T-helper 2 cell treated with Interferon-gamma antibody and Interleukin-4, amounts not matched to agents 100 ng/mL and 5 ng/mL, for 36 hours (primary cell): ENCODE measurements at regions not wholly inside any gene's neighbourhood (a gene's known extent, or its start where the extent isn't known, plus 50 kb on each side); places are given as distances from the start of the nearest gene placed in this dataset.

Experiments
- intact Hi-C: fragments of 100-400 bp; cut with micrococcal nuclease; formaldehyde crosslinking; loops from one replicate; pipeline ENCODE4 v1.15.1; 2023

DNA sequence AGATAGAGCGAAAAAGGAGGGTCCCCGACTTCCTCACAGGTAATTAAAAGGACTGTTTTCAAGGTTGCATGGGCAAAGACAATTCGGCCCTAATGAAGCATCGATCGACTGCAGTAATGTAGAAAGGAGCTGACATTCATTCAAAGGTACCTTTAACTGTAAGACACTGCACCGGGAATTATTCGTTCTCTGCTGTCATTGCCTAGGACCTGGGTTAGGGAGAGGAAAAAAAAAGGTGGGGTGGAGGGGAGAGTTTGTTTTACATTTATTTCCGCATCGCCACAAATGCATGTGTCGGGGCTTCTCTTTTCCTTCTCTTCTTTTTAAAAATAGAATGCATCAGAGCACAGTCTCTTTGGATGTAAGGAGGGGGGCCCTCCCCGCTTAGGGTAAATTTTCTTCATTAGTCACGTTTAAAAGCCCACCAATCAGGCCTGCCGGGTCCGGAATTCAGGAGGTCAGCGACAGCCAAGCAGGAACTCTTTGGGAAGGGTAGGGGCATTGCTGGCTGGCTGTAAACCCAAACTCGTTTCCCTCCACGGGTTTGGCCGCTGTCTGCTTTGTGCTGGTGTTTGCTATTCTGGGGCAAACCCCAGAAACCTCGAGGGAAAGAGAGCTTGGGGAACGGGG lies 496.2 kb upstream of the ZFHX3 start:
- intact Hi-C loops, result no loop called here

- intact Hi-C loops, result no loop called here
Measured at GRCh38 chr16:73543331-73543969, 495.5 kb upstream of the ZFHX3 start.

DNA sequence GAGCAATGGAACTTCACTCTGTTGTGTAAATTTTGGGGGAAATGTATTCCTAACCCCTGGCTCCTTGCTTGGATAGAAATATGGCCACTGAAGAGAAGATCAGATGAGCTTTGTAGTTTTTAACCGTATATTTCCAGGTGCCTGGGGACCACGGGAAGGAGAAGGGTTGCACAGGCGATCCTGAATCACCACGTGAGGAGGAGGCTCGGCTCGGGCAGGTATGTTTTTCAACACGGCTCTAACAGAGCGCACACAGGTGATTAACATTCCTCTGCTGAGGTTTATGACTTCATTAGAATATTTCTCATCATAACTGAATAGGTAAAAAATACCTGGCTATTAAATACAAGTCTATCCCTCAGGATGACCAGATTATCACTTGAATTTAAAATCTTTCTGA lies 495.0 kb upstream of the ZFHX3 start:
- intact Hi-C loops, result no loop called here

DNA sequence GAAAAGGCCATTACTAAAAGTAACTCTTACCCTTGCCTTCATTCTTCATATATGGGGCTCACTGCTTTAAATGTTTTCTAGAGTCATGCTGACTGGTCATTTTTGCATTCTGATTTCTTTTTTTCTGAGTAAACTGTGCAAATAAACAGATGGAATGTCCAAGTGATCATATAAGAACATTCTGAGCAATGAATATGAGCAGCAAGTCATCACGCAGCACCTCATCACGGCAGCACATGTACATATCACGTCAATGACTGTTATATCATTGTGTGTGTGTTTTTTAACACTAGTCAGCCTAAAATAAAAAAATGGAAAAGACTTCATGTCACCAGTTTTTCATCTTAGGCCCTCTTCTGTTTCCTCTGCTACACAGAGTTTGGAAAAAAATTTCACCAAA lies 490.0 kb upstream of the ZFHX3 start:
- intact Hi-C loops, result no loop called here

DNA sequence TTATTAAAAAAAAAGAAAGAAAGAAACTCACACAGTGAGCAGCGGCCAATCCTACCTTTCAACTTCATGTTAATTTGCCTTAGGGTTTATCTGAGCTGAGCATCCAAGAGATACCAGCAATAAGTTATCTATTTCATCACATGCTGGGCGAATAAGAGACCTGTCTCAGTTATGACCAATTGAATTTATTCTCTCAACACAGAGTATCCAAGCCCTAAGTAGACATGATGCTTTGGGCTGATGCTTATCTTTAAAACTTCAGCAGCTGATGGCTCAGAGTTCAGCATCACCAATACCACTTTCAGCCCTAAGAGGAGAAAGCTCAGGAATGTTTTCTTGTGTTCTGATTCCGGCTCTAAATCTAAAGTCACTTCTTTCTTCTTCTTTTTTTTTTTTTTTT lies 489.0 kb upstream of the ZFHX3 start:
- intact Hi-C loops, result no loop called here

DNA sequence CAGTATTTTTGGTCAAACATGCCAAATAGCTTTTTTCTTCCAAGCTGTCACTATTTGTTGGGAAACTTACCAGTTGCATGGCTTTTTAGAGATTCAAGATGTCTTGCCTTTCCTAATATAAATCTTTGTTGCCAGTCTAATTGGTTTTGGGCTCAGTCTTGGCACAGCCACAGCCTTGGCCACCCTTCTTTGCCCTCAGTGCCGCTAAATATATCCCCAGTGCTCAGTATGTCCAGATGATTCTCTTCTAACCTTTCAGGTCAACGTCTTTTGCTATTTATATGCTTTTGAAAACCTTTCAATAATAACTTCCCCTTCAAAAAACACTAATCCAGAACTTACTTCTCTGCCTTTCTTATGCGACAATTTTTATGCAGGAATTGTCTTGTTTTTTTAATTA lies 483.1 kb upstream of the ZFHX3 start:
- intact Hi-C loops, result no loop called here

DNA sequence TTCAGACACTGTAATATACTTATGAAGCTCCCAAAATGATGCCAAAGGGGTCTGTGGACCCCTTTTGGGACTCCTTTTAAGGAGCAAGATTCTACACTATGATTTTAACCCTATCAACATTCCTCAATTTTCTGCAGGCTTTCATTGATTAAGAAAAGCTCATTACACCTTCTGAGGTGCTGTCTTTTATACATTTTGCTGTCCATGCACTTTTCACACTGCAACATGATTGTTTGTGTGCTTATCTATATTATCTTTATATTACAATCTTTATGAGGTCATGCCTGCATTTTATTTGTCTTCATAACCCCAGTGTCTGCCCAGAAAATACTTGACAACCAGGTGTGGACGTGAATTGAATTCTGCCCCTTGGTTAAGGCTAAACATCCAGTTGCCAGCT lies 482.6 kb upstream of the ZFHX3 start:
- intact Hi-C loops, result no loop called here

DNA sequence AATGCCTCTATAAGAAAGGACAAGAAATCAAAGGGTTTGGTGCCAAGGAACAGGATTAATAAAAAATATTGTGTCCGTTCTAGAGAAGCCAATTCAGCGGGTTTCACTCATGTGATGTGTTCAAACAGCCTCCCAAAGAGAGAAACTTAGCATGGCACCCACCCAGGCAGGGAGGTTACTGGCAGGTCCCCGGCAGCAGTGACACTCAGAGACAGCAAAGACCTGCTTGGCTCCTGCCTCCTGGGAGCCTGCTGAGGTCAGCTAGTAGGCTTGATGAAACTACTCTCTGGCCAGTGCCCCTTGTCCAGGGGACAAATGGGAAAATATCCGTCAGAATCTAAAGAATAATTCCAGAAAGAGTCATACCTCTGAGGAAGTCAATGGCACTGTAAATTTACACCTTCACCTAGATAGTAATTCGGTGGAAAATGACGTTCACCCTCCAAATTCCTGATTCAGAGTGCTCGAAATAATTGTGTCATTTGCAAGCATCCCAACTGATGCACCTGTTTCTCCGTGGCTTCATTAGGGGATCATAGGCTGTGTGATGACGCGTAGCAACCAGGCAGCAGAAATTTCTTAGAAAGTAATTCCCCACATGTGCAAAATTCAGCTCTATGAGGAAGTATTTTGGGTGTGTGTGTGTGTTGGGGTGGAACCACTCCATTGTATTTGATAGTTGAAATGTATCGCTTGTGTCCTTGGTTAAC lies 481.5 kb upstream of the ZFHX3 start:
- intact Hi-C loops, result no loop called here

GRCh38 chr16:73527187-73527586 lies 479.3 kb upstream of the ZFHX3 start:
- intact Hi-C loops, result no loop called here

- intact Hi-C loops, result no loop called here
Measured at GRCh38 chr16:73526011-73526804, 478.3 kb upstream of the ZFHX3 start.

DNA sequence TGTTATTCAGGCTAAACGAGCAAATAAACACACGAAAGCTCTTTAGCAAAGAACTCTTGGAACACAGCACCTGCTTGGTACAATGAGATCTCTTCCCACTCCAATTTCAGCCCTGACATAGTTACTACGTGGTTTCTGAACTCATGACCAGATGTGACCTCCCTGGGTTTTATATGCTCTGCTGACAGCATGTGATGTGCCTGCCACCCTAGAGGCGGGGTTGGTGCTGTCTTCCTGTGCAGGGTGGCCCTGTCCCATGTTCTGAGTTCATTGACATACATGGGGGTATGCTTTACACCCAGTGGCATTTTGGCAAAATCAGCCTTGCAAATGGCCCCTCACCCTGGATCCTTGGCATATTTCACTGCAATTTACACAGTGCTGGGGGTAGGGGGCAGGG lies 475.3 kb upstream of the ZFHX3 start:
- intact Hi-C loops, result no loop called here

DNA sequence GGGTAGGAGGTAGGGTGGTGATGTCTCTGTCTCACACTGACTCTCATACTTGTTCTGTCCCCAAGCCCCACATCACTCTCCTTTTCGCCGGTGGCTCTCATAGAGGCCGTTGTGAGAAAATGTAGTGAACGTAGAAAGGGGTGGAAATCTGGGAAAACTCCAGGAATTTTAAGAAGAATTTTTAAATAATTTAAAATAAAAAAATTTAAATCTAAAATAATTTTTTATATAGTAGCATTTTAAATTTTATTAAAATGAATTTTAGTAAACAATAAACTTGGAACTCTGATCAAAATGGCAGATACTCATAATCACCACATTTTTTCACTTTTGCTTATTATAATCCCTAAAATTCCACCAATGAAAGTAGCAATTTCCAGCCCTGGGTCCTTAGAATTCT lies 473.6 kb upstream of the ZFHX3 start:
- intact Hi-C loops, result no loop called here

- intact Hi-C loops, result no loop called here
Measured at GRCh38 chr16:73515616-73516015, 467.7 kb upstream of the ZFHX3 start.

- intact Hi-C loops, result no loop called here
Measured at GRCh38 chr16:73510852-73511251, 462.9 kb upstream of the ZFHX3 start.

GRCh38 chr16:73506568-73507056 lies 458.7 kb upstream of the ZFHX3 start:
- intact Hi-C loops, result no loop called here

GRCh38 chr16:73505577-73505976 lies 457.6 kb upstream of the ZFHX3 start:
- intact Hi-C loops, result no loop called here

GRCh38 chr16:73504591-73505575 lies 457.0 kb upstream of the ZFHX3 start:
- intact Hi-C loops, result no loop called here

DNA sequence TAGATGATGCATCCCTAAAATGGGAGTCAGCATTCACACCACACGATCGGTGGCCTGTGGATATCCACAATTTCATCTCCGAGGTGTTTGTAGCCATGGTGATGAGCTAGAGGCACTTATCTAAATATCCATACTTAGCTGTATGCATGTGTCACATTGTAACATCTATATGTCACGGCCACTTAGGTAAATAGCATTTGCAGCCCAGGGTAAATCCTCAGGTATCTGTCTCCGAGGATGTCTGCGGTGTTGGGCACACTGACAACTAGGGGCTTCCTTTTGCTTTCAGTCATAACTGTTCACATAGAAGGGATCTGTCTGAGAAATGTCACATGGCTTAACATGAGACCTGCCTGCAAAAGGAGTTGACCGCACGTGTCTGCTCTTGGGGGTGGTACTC lies 455.2 kb upstream of the ZFHX3 start:
- intact Hi-C loops, result no loop called here

GRCh38 chr16:73499276-73499675 lies 451.3 kb upstream of the ZFHX3 start:
- intact Hi-C loops, result no loop called here

GRCh38 chr16:73485880-73486279 lies 438.0 kb upstream of the ZFHX3 start:
- intact Hi-C loops, result no loop called here
